ENCODE measurements at regions not wholly inside any gene's neighbourhood (a gene's known extent, or its start where the extent isn't known, plus 50 kb on each side); places are given as distances from the start of the nearest gene placed in this dataset.

GRCh38 chr6:170106906-170107525, 183.9 kb downstream of the DLL1 start (continued):
- TF ChIP-seq ZNF281 (CRISPR knock-in tag; IDR thresholded peaks at IDR 0.05) = no peak

- H3K27ac Mint-ChIP-seq = no peak overlapping the region
- ChIA-PET CTCF (no interaction called here), POLR2A (no interaction called here)
- no peaks in the 10 kb centered on the region; the same call in 1 of the 2 replicates for H3K27me3 Mint-ChIP-seq (ENCODE audit: low read depth)
- no peak overlapping the region for H3K4me3 Mint-ChIP-seq
- ATAC-seq (no peak), DNase-seq (ENCODE audit: low spot score) (no peak)
- peaks cover 9% of the 10 kb centered on the region for H3K36me3 Mint-ChIP-seq
- no peak for TF ChIP-seq MXD4 (CRISPR knock-in tag; IDR thresholded peaks at IDR 0.05; ENCODE audit: borderline replicate concordance)
- TF ChIP-seq ATF6 (CRISPR knock-in tag; IDR thresholded peaks at IDR 0.05) = no peak
- no peak for TF ChIP-seq ZBTB43 (CRISPR knock-in tag; IDR thresholded peaks at IDR 0.05)
- no peak for TF ChIP-seq STAT6 (CRISPR knock-in tag; conservative IDR thresholded peaks at IDR 0.05; ENCODE audit: low read depth)
- no peak for TF ChIP-seq ZNF423 (CRISPR knock-in tag; IDR thresholded peaks at IDR 0.05)
- no peak for TF ChIP-seq ZBTB21 (CRISPR knock-in tag; IDR thresholded peaks at IDR 0.05; ENCODE audit: borderline replicate concordance)
- no peak for TF ChIP-seq RORB (CRISPR knock-in tag; IDR thresholded peaks at IDR 0.05)
- no peak for TF ChIP-seq AR (CRISPR knock-in tag; IDR thresholded peaks at IDR 0.05)
- TF ChIP-seq ZNF532 (CRISPR knock-in tag; IDR thresholded peaks at IDR 0.05; ENCODE audit: borderline replicate concordance) = no peak
- peaks cover 19% of the 10 kb centered on the region for H3K9me3 Mint-ChIP-seq
- H3K4me1 Mint-ChIP-seq = peaks cover 12% of the 10 kb centered on the region
These were observed 188.0 kb downstream of the DLL1 start for GRCh38 chr6:170102582-170103481.

All from WTC11 (cell line).